WTC11 (cell line): ENCODE measurements at regions not wholly inside any gene's neighbourhood (a gene's known extent, or its start where the extent isn't known, plus 50 kb on each side); places are given as distances from the start of the nearest gene placed in this dataset.

ENCODE experiments used
- ATAC-seq: fragments of 200-7000 bp; cut with Tn5 transposase; 2 replicates; pipeline ENCODE4 v1.10.0; 2021; ENCODE audit warnings: mild to moderate bottlenecking, moderate library complexity
- CTCF ChIA-PET: fragments of 300-600 bp; sonication (Branson Sonifier 250); formaldehyde crosslinking; loops from one replicate; lab custom pipeline; 2021; ENCODE audit warnings: antibody characterized with exemption; lab: Charles Lee
- POLR2A ChIA-PET: fragments of 350-600 bp; sonication (Branson Sonifier 250); formaldehyde crosslinking; loops from one replicate; lab custom pipeline; 2021; ENCODE audit warnings: antibody characterized with exemption; lab: Charles Lee
- DNase-seq: peaks from one replicate; pipeline ENCODE4 v3.0.0; 2021; ENCODE audit warnings: low spot score
- H3K27ac Mint-ChIP-seq: 2 replicates; pipeline ENCODE4 v1.8.0; 2021; ENCODE audit warnings: mixed read lengths
- H3K27me3 Mint-ChIP-seq: 2 replicates; pipeline ENCODE4 v1.8.0; 2021; ENCODE audit warnings: low read depth, mild to moderate bottlenecking, moderate library complexity, mixed read lengths
- H3K36me3 Mint-ChIP-seq: 2 replicates; pipeline ENCODE4 v1.8.0; 2021; ENCODE audit warnings: mixed read lengths
- H3K4me1 Mint-ChIP-seq: 2 replicates; pipeline ENCODE4 v1.8.0; 2022; ENCODE audit warnings: mixed read lengths
- H3K4me3 Mint-ChIP-seq: 2 replicates; pipeline ENCODE4 v1.8.0; 2021; ENCODE audit warnings: mild to moderate bottlenecking, moderate library complexity, mixed read lengths
- H3K9me3 Mint-ChIP-seq: 2 replicates; pipeline ENCODE4 v1.8.0; 2021; ENCODE audit warnings: mixed read lengths
- ATF1 ChIP-seq: sonication (generic); formaldehyde crosslinking; IDR thresholded peaks from 2 replicates; pipeline ENCODE4 v1.8.1; 2023; ENCODE audit warnings: mild to moderate bottlenecking, moderate library complexity, missing genetic modification reagents
- CREM ChIP-seq: sonication (generic); formaldehyde crosslinking; IDR thresholded peaks from 2 replicates; pipeline ENCODE4 v1.8.1; 2022; ENCODE audit warnings: mild to moderate bottlenecking, missing genetic modification reagents, moderate library complexity
- ELF4 ChIP-seq: sonication (generic); formaldehyde crosslinking; IDR thresholded peaks from 2 replicates; pipeline ENCODE4 v1.8.1; 2022; ENCODE audit warnings: low read depth, mild to moderate bottlenecking, moderate library complexity, missing genetic modification reagents
- FOXJ3 ChIP-seq: sonication (generic); formaldehyde crosslinking; IDR thresholded peaks from 2 replicates; pipeline ENCODE4 v1.9.0; 2021; ENCODE audit warnings: missing genetic modification reagents, mild to moderate bottlenecking, borderline replicate concordance
- FOXK1 ChIP-seq: sonication (generic); formaldehyde crosslinking; IDR thresholded peaks from 2 replicates; pipeline ENCODE4 v1.8.0; 2022; ENCODE audit warnings: mild to moderate bottlenecking, moderate library complexity, missing genetic modification reagents
- GABPB1 ChIP-seq: sonication (generic); formaldehyde crosslinking; IDR thresholded peaks from 2 replicates; pipeline ENCODE4 v1.8.1; 2023; ENCODE audit warnings: mild to moderate bottlenecking, missing genetic modification reagents
- GTF2I ChIP-seq: fragments of 250-450 bp; sonication (Bioruptor Pico); conservative IDR thresholded peaks from 2 replicates; pipeline ENCODE4 v1.4.0; 2021; ENCODE audit warnings: mild to moderate bottlenecking
- JAZF1 ChIP-seq: fragments of 250-450 bp; sonication (Bioruptor Pico); IDR thresholded peaks from 2 replicates; pipeline ENCODE4 v1.9.0; 2021; ENCODE audit warnings: moderate library complexity, mild to moderate bottlenecking, inconsistent platforms
- KAT7 ChIP-seq: sonication (generic); formaldehyde crosslinking; IDR thresholded peaks from 2 replicates; pipeline ENCODE4 v1.8.1; 2023; ENCODE audit warnings: missing genetic modification reagents, mild to moderate bottlenecking, borderline replicate concordance
- NFATC4 ChIP-seq: fragments of 250-450 bp; sonication (Bioruptor Pico); IDR thresholded peaks from 2 replicates; pipeline ENCODE4 v1.9.0; 2021; ENCODE audit warnings: mild to moderate bottlenecking
- NR1H2 ChIP-seq: sonication (generic); formaldehyde crosslinking; IDR thresholded peaks from 2 replicates; pipeline ENCODE4 v1.9.0; 2021; ENCODE audit warnings: mild to moderate bottlenecking, moderate library complexity, missing genetic modification reagents
- SMAD3 ChIP-seq: sonication (generic); formaldehyde crosslinking; IDR thresholded peaks from 2 replicates; pipeline ENCODE4 v1.8.0; 2022; ENCODE audit warnings: missing genetic modification reagents, mild to moderate bottlenecking, borderline replicate concordance
- TCF7 ChIP-seq: sonication (generic); formaldehyde crosslinking; IDR thresholded peaks from 2 replicates; pipeline ENCODE4 v1.8.0; 2022; ENCODE audit warnings: mild to moderate bottlenecking, low read depth, missing genetic modification reagents, moderate library complexity
- TEAD1 ChIP-seq: sonication (generic); formaldehyde crosslinking; IDR thresholded peaks from 2 replicates; pipeline ENCODE4 v1.8.0; 2022; ENCODE audit warnings: mild to moderate bottlenecking, missing genetic modification reagents
- ZBTB21 ChIP-seq: sonication (generic); formaldehyde crosslinking; IDR thresholded peaks from 2 replicates; pipeline ENCODE4 v1.8.1; 2023; ENCODE audit warnings: mild to moderate bottlenecking, missing genetic modification reagents, borderline replicate concordance
- ZNF121 ChIP-seq: sonication (generic); formaldehyde crosslinking; IDR thresholded peaks from 2 replicates; pipeline ENCODE4 v1.8.0; 2023; ENCODE audit warnings: missing genetic modification reagents
- ZNF317 ChIP-seq: sonication (generic); formaldehyde crosslinking; IDR thresholded peaks from 2 replicates; pipeline ENCODE4 v1.8.1; 2023; ENCODE audit warnings: low read depth, mild to moderate bottlenecking, moderate library complexity, missing genetic modification reagents, borderline replicate concordance
- ZNF396 ChIP-seq: fragments of 250-450 bp; sonication (Bioruptor Pico); IDR thresholded peaks from 2 replicates; pipeline ENCODE4 v1.8.0; 2021; ENCODE audit warnings: mild to moderate bottlenecking, moderate library complexity, borderline replicate concordance
- ZNF423 ChIP-seq: fragments of 250-450 bp; sonication (Bioruptor Pico); IDR thresholded peaks from 2 replicates; pipeline ENCODE4 v2.1.2; 2022; ENCODE audit warnings: mild to moderate bottlenecking, moderate library complexity
- ZNF671 ChIP-seq: fragments of 250-450 bp; sonication (Bioruptor Pico); IDR thresholded peaks from 2 replicates; pipeline ENCODE4 v1.8.0; 2021; ENCODE audit warnings: mild to moderate bottlenecking
- TF ChIP-seq, protein P1 (sequence below): fragments of 250-450 bp; sonication (Bioruptor Pico); IDR thresholded peaks from 2 replicates; pipeline ENCODE4 v2.1.2; 2022; ENCODE audit warnings: mild to moderate bottlenecking, moderate library complexity
- TF ChIP-seq, protein P2 (sequence below): sonication (generic); formaldehyde crosslinking; IDR thresholded peaks from 2 replicates; pipeline ENCODE4 v1.8.1; 2022; ENCODE audit warnings: mild to moderate bottlenecking, moderate library complexity, missing genetic modification reagents
- TF ChIP-seq, protein P3 (sequence below): sonication (generic); formaldehyde crosslinking; IDR thresholded peaks from 2 replicates; pipeline ENCODE4 v1.8.1; 2023; ENCODE audit warnings: mild to moderate bottlenecking, missing genetic modification reagents, moderate library complexity
- TF ChIP-seq, protein P4 (sequence below): sonication (generic); formaldehyde crosslinking; IDR thresholded peaks from 2 replicates; pipeline ENCODE4 v1.8.1; 2022; ENCODE audit warnings: low read depth, missing genetic modification reagents, borderline replicate concordance
- TF ChIP-seq, protein P5 (sequence below): fragments of 250-450 bp; sonication (Bioruptor Pico); IDR thresholded peaks from 2 replicates; pipeline ENCODE4 v1.9.0; 2021; ENCODE audit warnings: moderate library complexity, mild to moderate bottlenecking, inconsistent platforms, borderline replicate concordance
- TF ChIP-seq, protein P6 (sequence below): sonication (generic); formaldehyde crosslinking; IDR thresholded peaks from 2 replicates; pipeline ENCODE4 v1.8.0; 2022; ENCODE audit warnings: mild to moderate bottlenecking, missing genetic modification reagents

DNA sequence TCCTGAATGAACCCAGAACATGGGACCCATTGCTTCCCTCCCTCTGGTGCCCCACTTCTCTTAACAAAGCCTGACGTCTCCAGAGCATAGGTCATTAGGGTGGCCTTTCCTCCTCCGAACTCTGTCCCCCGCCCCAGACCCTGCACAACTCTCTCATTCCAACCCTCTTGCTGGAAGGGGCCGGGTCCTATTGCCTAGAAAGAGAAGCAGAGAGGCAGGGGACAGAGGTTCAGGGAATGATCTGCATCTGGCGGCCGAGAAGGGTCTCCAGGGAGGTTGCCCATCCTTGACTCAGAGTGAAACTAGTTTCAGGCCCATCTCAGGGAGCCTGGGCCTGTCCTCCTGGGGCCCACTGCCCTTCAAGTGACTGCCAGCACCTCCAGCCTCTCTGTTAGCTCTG is 79.0 kb downstream of the LINGO1 start:
- H3K27me3 Mint-ChIP-seq, result no peaks in the 10 kb centered on the region
- ATAC-seq, result no peak
- peak overlapping the region; percentile 21 for H3K27ac Mint-ChIP-seq
- peaks cover 29% of the 10 kb centered on the region for H3K4me1 Mint-ChIP-seq
- no peak overlapping the region for H3K4me3 Mint-ChIP-seq
- DNase-seq, result no peak
- no peaks in the 10 kb centered on the region for H3K36me3 Mint-ChIP-seq
- POLR2A ChIA-PET, result interaction anchor here (0.7 kb wide), 1 partner anchor 527 kb away, joined by 3 read pairs; no protein-coding TSS in a partner anchor
- no peaks in the 10 kb centered on the region for H3K9me3 Mint-ChIP-seq
- TF ChIP-seq FOXJ3 (no peak), SMAD3 (CRISPR knock-in tag) (no peak), CREM (CRISPR knock-in tag) (no peak), ZNF671 (CRISPR knock-in tag) (no peak), NFATC4 (CRISPR knock-in tag) (no peak), TEAD1 (no peak), ATF1 (CRISPR knock-in tag) (no peak), ELF4 (CRISPR knock-in tag) (no peak), FOXK1 (CRISPR knock-in tag) (no peak), ZBTB21 (CRISPR knock-in tag) (no peak)
- TF ChIP-seq, protein P1, sequence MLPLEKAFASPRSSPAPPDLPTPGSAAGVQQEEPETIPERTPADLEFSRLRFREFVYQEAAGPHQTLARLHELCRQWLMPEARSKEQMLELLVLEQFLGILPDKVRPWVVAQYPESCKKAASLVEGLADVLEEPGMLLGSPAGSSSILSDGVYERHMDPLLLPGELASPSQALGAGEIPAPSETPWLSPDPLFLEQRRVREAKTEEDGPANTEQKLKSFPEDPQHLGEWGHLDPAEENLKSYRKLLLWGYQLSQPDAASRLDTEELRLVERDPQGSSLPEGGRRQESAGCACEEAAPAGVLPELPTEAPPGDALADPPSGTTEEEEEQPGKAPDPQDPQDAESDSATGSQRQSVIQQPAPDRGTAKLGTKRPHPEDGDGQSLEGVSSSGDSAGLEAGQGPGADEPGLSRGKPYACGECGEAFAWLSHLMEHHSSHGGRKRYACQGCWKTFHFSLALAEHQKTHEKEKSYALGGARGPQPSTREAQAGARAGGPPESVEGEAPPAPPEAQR (CRISPR knock-in tag), result no peak
- CTCF ChIA-PET, result interaction anchor here (0.7 to 2.2 kb wide), 4 partner anchors 10 to 101 kb away, joined by 3 to 10 read pairs (median 3); no protein-coding TSS in a partner anchor

DNA sequence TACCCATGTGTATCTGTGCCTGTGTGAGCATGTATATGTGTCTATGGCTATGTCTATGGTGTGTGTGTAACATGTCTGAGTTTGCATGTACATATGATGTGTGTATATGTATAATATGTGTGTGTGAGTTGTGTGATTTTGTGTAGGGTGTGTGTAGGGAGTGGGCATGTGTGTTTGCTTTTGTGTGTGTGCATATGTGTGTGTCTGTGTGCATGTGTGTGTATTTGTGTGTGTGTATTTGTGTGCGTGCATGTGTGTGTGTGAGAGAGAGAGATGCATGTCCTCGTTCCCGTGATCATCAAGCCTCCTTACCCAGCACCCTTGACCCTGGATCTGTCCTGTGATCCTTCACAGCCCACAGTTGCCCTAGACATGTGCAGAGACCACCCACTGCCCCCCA is 79.5 kb downstream of the LINGO1 start:
- no peak for ATAC-seq
- no peak for TF ChIP-seq TCF7 (CRISPR knock-in tag)
- no peak for TF ChIP-seq ZNF121
- no peak for TF ChIP-seq ZNF317
- TF ChIP-seq, protein P2, sequence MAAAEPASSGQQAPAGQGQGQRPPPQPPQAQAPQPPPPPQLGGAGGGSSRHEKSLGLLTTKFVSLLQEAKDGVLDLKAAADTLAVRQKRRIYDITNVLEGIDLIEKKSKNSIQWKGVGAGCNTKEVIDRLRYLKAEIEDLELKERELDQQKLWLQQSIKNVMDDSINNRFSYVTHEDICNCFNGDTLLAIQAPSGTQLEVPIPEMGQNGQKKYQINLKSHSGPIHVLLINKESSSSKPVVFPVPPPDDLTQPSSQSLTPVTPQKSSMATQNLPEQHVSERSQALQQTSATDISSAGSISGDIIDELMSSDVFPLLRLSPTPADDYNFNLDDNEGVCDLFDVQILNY, result no peak
- TF ChIP-seq NR1H2 (CRISPR knock-in tag), result no peak
- TF ChIP-seq JAZF1 (CRISPR knock-in tag), result no peak
- TF ChIP-seq KAT7 (CRISPR knock-in tag), result no peak
- TF ChIP-seq, protein P3, sequence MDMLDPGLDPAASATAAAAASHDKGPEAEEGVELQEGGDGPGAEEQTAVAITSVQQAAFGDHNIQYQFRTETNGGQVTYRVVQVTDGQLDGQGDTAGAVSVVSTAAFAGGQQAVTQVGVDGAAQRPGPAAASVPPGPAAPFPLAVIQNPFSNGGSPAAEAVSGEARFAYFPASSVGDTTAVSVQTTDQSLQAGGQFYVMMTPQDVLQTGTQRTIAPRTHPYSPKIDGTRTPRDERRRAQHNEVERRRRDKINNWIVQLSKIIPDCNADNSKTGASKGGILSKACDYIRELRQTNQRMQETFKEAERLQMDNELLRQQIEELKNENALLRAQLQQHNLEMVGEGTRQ (CRISPR knock-in tag), result no peak
- TF ChIP-seq, all 79 proteins: peak for 0
- no peak for DNase-seq
- H3K36me3 Mint-ChIP-seq, result no peaks in the 10 kb centered on the region
- POLR2A ChIA-PET, result no interaction called here
- H3K9me3 Mint-ChIP-seq, result no peaks in the 10 kb centered on the region
- H3K4me1 Mint-ChIP-seq, result peaks cover 34% of the 10 kb centered on the region
- no peak overlapping the region for H3K4me3 Mint-ChIP-seq
- no peak overlapping the region for H3K27ac Mint-ChIP-seq
- CTCF ChIA-PET, result interaction anchor here (0.7 to 2.2 kb wide), 3 partner anchors 10 to 31 kb away, joined by 3 to 10 read pairs (median 3); no protein-coding TSS in a partner anchor
- no peaks in the 10 kb centered on the region for H3K27me3 Mint-ChIP-seq

DNA sequence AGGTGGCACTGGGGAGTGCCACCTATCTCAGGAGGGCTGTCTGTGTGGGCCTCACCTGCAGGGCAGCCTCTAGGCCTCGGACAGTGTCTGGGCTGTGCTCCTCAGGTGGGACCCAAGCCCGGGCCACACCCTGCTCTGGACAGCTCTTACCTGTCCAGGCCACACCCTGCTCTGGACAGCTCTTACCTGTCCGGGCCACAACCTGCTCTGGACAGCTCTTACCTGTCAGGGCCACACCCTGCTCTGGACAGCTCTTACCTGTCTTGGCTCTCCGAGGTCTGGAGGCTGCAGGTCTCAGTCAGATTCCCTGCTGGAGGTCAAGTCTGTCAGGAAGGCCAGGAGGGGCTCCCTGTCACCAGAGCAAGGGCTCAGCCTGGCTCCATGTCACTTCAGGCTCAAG is 80.6 kb downstream of the LINGO1 start:
- Mint-ChIP-seq H3K36me3 (no peaks in the 10 kb centered on the region), H3K4me3 (no peak overlapping the region), H3K27ac (no peak overlapping the region), H3K4me1 (peaks cover 25% of the 10 kb centered on the region), H3K27me3 (no peaks in the 10 kb centered on the region; the same call in 1 of the 2 replicates), H3K9me3 (peaks cover 4% of the 10 kb centered on the region; the same call in 1 of the 2 replicates)
- POLR2A ChIA-PET, result no interaction called here
- DNase-seq (no peak), ATAC-seq (no peak)
- CTCF ChIA-PET, result interaction anchor here (1.0 to 1.3 kb wide), 3 partner anchors 9 to 81 kb away, joined by 3 to 7 read pairs (median 4); no protein-coding TSS in a partner anchor
- no peak for TF ChIP-seq TEAD1
- no peak for TF ChIP-seq GABPB1
- no peak for TF ChIP-seq GTF2I
- no peak for TF ChIP-seq ZNF396 (CRISPR knock-in tag)
- no peak for TF ChIP-seq ZNF121
- TF ChIP-seq, protein P4, sequence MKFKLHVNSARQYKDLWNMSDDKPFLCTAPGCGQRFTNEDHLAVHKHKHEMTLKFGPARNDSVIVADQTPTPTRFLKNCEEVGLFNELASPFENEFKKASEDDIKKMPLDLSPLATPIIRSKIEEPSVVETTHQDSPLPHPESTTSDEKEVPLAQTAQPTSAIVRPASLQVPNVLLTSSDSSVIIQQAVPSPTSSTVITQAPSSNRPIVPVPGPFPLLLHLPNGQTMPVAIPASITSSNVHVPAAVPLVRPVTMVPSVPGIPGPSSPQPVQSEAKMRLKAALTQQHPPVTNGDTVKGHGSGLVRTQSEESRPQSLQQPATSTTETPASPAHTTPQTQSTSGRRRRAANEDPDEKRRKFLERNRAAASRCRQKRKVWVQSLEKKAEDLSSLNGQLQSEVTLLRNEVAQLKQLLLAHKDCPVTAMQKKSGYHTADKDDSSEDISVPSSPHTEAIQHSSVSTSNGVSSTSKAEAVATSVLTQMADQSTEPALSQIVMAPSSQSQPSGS (CRISPR knock-in tag), result no peak
- TF ChIP-seq, protein P5, sequence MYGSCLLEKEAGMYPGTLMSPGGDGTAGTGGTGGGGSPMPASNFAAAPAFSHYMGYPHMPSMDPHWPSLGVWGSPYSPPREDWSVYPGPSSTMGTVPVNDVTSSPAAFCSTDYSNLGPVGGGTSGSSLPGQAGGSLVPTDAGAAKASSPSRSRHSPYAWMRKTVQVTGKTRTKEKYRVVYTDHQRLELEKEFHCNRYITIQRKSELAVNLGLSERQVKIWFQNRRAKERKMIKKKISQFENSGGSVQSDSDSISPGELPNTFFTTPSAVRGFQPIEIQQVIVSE (CRISPR knock-in tag), result no peak
- no peak for TF ChIP-seq ATF1 (CRISPR knock-in tag)
- TF ChIP-seq ZNF671 (CRISPR knock-in tag), result no peak
- TF ChIP-seq, protein P6, sequence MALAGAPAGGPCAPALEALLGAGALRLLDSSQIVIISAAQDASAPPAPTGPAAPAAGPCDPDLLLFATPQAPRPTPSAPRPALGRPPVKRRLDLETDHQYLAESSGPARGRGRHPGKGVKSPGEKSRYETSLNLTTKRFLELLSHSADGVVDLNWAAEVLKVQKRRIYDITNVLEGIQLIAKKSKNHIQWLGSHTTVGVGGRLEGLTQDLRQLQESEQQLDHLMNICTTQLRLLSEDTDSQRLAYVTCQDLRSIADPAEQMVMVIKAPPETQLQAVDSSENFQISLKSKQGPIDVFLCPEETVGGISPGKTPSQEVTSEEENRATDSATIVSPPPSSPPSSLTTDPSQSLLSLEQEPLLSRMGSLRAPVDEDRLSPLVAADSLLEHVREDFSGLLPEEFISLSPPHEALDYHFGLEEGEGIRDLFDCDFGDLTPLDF (CRISPR knock-in tag), result no peak
- no peak for TF ChIP-seq ZNF423 (CRISPR knock-in tag)
